ENCODE measurements at regions not wholly inside any gene's neighbourhood (a gene's known extent, or its start where the extent isn't known, plus 50 kb on each side); places are given as distances from the start of the nearest gene placed in this dataset.

DNA sequence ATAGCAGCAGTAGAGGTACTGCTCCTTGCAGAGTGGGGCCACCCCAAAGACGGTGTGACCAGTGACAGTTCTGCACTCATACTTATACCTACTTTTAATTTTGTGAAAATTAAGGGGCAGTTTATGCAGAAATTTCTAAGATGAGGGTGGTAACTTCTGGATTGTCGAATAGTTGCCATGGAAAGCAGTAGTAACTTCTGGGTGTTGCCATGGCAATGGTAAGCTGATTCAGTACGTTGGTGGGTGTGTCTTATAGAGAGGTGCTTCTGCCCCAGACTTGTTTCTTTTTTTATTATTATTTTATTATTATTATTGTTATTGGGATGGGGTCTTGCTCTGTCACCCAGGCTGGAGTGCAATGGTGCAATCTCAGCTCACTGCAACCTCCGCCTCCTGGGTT, 82.8 kb upstream of the L3MBTL4 start:
- TF ChIP-seq SUZ12 (IDR thresholded peaks at IDR 0.05) (no peak), SP1 (IDR thresholded peaks at IDR 0.05) (no peak), HDGF (IDR thresholded peaks at IDR 0.05; ENCODE audit: borderline replicate concordance) (no peak), TARDBP (IDR thresholded peaks at IDR 0.05) (no peak)
- TF ChIP-seq, protein P1, sequence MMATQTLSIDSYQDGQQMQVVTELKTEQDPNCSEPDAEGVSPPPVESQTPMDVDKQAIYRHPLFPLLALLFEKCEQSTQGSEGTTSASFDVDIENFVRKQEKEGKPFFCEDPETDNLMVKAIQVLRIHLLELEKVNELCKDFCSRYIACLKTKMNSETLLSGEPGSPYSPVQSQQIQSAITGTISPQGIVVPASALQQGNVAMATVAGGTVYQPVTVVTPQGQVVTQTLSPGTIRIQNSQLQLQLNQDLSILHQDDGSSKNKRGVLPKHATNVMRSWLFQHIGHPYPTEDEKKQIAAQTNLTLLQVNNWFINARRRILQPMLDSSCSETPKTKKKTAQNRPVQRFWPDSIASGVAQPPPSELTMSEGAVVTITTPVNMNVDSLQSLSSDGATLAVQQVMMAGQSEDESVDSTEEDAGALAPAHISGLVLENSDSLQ (IDR thresholded peaks at IDR 0.05): no peak

All from HEK293T (cell line).